GM12872 (cell line): ENCODE measurements at regions not wholly inside any gene's neighbourhood (a gene's known extent, or its start where the extent isn't known, plus 50 kb on each side); places are given as distances from the start of the nearest gene placed in this dataset.

Source experiments
- TF ChIP-seq, protein P1 (sequence below): IDR thresholded peaks from 3 replicates; pipeline ENCODE4 v1.5.1; 2011; ENCODE audit warnings: low read depth, mild to moderate bottlenecking, low read length, moderate library complexity; ENCODE audit not compliant: insufficient read depth

- TF ChIP-seq, protein P1, sequence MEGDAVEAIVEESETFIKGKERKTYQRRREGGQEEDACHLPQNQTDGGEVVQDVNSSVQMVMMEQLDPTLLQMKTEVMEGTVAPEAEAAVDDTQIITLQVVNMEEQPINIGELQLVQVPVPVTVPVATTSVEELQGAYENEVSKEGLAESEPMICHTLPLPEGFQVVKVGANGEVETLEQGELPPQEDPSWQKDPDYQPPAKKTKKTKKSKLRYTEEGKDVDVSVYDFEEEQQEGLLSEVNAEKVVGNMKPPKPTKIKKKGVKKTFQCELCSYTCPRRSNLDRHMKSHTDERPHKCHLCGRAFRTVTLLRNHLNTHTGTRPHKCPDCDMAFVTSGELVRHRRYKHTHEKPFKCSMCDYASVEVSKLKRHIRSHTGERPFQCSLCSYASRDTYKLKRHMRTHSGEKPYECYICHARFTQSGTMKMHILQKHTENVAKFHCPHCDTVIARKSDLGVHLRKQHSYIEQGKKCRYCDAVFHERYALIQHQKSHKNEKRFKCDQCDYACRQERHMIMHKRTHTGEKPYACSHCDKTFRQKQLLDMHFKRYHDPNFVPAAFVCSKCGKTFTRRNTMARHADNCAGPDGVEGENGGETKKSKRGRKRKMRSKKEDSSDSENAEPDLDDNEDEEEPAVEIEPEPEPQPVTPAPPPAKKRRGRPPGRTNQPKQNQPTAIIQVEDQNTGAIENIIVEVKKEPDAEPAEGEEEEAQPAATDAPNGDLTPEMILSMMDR: no peak
These were observed 124.1 kb upstream of the PAPPA2 start for GRCh38 chr1:176338877-176339276.

GRCh38 chr1:176330782-176331181, 123.7 kb upstream of the COP1 start:
- TF ChIP-seq, protein P1: no peak

- TF ChIP-seq, protein P1: no peak
These were observed 118.6 kb upstream of the COP1 start for GRCh38 chr1:176325664-176326063.

DNA sequence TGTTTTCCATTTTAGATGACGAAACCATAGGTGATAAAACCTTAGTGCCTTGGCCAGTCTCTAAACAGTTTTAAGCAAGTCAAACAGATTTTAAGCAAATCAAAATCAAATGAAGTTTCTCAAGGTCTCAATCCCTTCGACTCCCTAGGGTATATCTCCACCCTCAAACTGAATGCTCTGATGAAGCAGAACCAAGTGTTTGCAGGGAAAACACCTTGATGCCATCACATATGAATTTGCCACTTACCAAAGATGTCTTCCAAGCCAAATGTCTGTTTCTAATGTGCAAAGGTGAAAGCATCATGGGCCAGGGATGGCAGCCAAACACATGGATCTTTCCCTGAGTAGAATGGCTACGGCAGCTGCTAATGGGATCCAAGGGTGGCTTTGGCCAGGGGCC, 116.4 kb upstream of the COP1 start:
- TF ChIP-seq, protein P1: no peak

DNA sequence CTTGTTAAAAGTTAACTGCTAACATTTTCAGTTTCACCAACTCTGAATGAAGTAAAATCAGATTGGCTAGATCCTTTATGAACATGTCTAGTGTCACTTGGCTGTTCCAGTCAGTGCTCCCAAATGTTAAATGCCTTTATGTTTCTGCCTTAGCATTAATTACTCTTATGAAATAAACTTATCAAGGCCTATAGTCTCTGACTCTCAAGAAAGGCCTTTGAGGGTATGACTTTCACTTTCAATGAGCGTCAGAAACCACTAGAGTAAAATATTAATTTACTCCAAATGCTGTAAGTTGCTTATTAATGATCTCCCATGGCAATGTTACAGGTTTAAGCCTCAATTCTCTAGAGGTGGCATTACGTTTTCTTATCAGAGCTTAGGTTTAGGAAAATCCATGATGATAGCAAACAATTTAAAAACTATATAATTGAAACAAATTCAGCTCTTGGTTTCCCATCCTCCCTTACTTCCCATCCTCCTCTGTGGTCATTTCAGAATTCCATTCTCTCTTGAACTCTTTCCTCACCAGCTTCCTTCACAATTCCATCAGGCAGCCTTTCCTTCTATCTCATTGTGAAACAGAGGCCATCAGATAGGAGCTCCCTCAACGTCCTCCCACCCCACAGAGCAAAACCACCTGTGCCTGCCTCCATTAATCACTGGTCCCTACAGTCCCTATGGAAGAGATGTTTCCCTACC, 108.6 kb upstream of the COP1 start:
- TF ChIP-seq, protein P1: no peak

GRCh38 chr1:176285996-176286395, 78.9 kb upstream of the COP1 start:
- TF ChIP-seq, protein P1: no peak

DNA sequence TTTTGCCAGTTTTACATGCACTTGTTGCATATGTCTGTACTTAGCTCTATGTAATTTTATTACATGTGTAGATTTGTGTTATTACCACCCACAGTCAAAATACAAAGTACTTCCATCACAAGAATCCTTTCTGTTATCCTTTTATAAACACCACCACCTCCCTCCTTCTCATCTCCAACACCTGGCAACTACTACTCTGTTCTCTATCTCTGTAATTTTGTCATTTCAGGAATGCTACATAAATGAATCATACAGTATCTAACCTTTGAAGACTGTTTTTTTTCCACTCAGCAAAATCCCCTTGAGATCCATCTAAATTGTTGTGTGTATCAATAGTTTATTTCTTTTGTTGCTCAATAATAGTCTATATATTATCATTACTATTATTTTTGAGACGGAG, 64.5 kb upstream of the COP1 start:
- TF ChIP-seq, protein P1: no peak
